ENCODE measurements at regions not wholly inside any gene's neighbourhood (a gene's known extent, or its start where the extent isn't known, plus 50 kb on each side); places are given as distances from the start of the nearest gene placed in this dataset.

DNA sequence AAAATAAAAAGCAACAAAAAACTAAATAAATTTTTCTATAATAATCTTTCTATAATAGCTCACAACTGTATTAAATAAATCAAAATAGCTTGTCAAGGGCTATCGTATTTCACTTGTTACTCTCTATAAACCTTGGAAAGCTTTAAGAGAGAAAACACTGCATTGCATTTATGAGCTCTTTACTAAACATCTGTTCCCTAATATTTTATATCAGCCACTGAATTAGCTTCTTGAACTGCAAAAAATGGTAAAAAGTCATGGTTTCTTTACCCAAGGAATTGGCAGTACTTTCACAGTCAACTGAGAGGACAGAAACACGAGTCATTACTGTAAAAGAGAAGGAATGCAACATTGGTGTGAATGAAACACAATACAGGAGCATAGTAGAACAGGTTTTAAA lies 671.2 kb downstream of the PCDH18 start:
- TF ChIP-seq, protein P1, sequence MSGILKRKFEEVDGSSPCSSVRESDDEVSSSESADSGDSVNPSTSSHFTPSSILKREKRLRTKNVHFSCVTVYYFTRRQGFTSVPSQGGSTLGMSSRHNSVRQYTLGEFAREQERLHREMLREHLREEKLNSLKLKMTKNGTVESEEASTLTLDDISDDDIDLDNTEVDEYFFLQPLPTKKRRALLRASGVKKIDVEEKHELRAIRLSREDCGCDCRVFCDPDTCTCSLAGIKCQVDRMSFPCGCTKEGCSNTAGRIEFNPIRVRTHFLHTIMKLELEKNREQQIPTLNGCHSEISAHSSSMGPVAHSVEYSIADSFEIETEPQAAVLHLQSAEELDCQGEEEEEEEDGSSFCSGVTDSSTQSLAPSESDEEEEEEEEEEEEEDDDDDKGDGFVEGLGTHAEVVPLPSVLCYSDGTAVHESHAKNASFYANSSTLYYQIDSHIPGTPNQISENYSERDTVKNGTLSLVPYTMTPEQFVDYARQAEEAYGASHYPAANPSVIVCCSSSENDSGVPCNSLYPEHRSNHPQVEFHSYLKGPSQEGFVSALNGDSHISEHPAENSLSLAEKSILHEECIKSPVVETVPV (CRISPR knock-in tag; IDR thresholded peaks at IDR 0.05), result no peak
- TF ChIP-seq ZNF565 (CRISPR knock-in tag; conservative IDR thresholded peaks at IDR 0.05; ENCODE audit: low read depth) (no peak), PATZ1 (CRISPR knock-in tag; IDR thresholded peaks at IDR 0.05; ENCODE audit: borderline replicate concordance) (no peak), ZNF70 (CRISPR knock-in tag; IDR thresholded peaks at IDR 0.05) (no peak), PPARA (CRISPR knock-in tag; IDR thresholded peaks at IDR 0.05; ENCODE audit: borderline replicate concordance) (no peak), OSR1 (CRISPR knock-in tag; IDR thresholded peaks at IDR 0.05) (no peak), ARNTL (CRISPR knock-in tag; IDR thresholded peaks at IDR 0.05; ENCODE audit: borderline replicate concordance, low read depth) (no peak), BACH2 (CRISPR knock-in tag; IDR thresholded peaks at IDR 0.05; ENCODE audit: borderline replicate concordance) (no peak), CREB5 (CRISPR knock-in tag; IDR thresholded peaks at IDR 0.05; ENCODE audit: low read depth) (no peak), ZFP3 (CRISPR knock-in tag; IDR thresholded peaks at IDR 0.05) (no peak)

Measured in SK-N-SH treated with all-trans-retinoic acid at 6 μM for 48 hours (cell line).